Prostate gland (tissue), 2 donors: ENCODE measurements at regions not wholly inside any gene's neighbourhood (a gene's known extent, or its start where the extent isn't known, plus 50 kb on each side); places are given as distances from the start of the nearest gene placed in this dataset.

Experiments
- CTCF ChIP-seq, 4 experiments: fragments of 200-600 bp in 2 of 4; fragments of 450-650 bp in 2 of 4; sonication (generic) in 2 of 4; IDR thresholded peaks; 1 replicate in 3 of 4; 2 replicates in 1 of 4; pipeline ENCODE4 v1.5.1; 2016 to 2019; ENCODE audit warnings: antibody characterized with exemption in 4 of 4, mild to moderate bottlenecking in 2 of 4, moderate library complexity in 2 of 4
- POLR2A ChIP-seq: fragments of 450-650 bp; IDR thresholded peaks from one replicate; pipeline ENCODE4 v1.6.1; 2016; ENCODE audit warnings: antibody characterized with exemption, mild to moderate bottlenecking

- TF ChIP-seq CTCF (IDR thresholded peaks at IDR 0.05) (no peak), POLR2A (no peak)
Measured at GRCh38 chr2:5150871-5151270, 541.3 kb upstream of the SOX11 start.
